ENCODE measurements at regions not wholly inside any gene's neighbourhood (a gene's known extent, or its start where the extent isn't known, plus 50 kb on each side); places are given as distances from the start of the nearest gene placed in this dataset.

GRCh38 chr3:180116203-180116602, 79.5 kb upstream of the PEX5L start:
- Histone ChIP-seq H3K27me3 (ENCODE audit: control insufficient read depth, insufficient read depth, low read length) (no peaks in the 10 kb centered on the region), H3K36me3 (ENCODE audit: control insufficient read depth, insufficient read depth, low read length) (no peaks in the 10 kb centered on the region), H3K4me3 (ENCODE audit: low read depth, low read length) (no peak overlapping the region), H3K9me3 (ENCODE audit: control insufficient read depth, low read length) (no peaks in the 10 kb centered on the region), H3K27ac (no peak overlapping the region), H3K4me1 (peaks cover 21% of the 10 kb centered on the region), H3K79me2 (no peaks in the 10 kb centered on the region), H3K4me2 (ENCODE audit: low read length) (no peak overlapping the region), H2AFZ (peak overlapping the region; percentile 17), H3K9ac (no peak overlapping the region)
- TF ChIP-seq CTCF (IDR thresholded peaks at IDR 0.05), result no peak

GRCh38 chr3:180116658-180117057, 79.9 kb upstream of the PEX5L start:
- TF ChIP-seq CTCF (IDR thresholded peaks at IDR 0.05), result no peak
- H3K27me3 ChIP-seq (ENCODE audit: control insufficient read depth, insufficient read depth, low read length), result no peaks in the 10 kb centered on the region
- H2AFZ ChIP-seq, result peak overlapping the region; percentile 1
- H3K9ac ChIP-seq, result no peak overlapping the region
- H3K36me3 ChIP-seq (ENCODE audit: control insufficient read depth, insufficient read depth, low read length), result no peaks in the 10 kb centered on the region
- no peaks in the 10 kb centered on the region for H3K9me3 ChIP-seq (ENCODE audit: control insufficient read depth, low read length)
- H3K79me2 ChIP-seq, result no peaks in the 10 kb centered on the region
- H3K27ac ChIP-seq, result no peak overlapping the region
- H3K4me3 ChIP-seq (ENCODE audit: low read depth, low read length), result no peak overlapping the region
- no peak overlapping the region for H3K4me2 ChIP-seq (ENCODE audit: low read length)
- H3K4me1 ChIP-seq, result peaks cover 21% of the 10 kb centered on the region

DNA sequence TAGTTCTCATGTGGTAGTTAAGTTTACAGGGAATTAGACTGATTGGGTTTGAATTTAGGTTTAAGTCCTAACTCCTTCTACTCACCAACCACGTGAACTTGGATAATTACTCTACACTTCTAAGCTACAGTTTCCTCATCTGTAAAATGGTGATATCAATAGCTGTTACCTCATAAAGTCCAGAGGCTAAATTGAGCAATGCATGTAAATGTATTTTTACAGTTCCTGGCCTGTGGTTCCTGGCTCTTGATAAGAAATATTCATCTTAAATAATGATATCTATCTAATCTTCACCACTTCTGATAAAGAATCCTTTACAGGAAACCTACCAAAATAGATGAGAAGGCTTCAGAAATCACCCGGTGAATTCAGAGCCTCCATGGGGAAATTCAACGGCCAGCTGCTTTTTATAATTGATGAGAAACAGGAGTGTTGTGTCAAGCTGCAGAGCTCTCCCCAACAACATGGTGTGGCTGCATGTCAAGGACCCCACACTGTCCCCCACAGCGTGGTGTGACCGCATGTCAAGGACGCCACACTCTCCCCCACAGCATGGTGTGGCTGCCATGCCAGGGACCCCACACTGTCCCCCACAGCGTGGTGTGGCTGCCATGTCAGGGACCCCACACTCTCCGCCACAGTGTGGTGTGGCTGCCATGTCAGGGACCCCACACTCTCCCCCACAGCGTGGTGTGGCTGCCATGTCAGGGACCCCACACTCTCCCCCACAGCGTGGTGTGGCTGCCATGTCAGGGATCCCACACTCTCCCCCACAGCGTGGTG, 80.8 kb upstream of the PEX5L start:
- Histone ChIP-seq H3K4me1 (peaks cover 16% of the 10 kb centered on the region), H3K36me3 (ENCODE audit: control insufficient read depth, insufficient read depth, low read length) (no peaks in the 10 kb centered on the region), H3K4me2 (ENCODE audit: low read length) (no peak overlapping the region), H3K27me3 (ENCODE audit: control insufficient read depth, insufficient read depth, low read length) (no peaks in the 10 kb centered on the region), H3K27ac (no peak overlapping the region), H3K9me3 (ENCODE audit: control insufficient read depth, low read length) (no peaks in the 10 kb centered on the region), H3K4me3 (ENCODE audit: low read depth, low read length) (no peak overlapping the region), H3K9ac (no peak overlapping the region), H3K79me2 (no peaks in the 10 kb centered on the region), H2AFZ (peak overlapping the region; percentile 1)
- TF ChIP-seq CTCF (IDR thresholded peaks at IDR 0.05), result no peak

DNA sequence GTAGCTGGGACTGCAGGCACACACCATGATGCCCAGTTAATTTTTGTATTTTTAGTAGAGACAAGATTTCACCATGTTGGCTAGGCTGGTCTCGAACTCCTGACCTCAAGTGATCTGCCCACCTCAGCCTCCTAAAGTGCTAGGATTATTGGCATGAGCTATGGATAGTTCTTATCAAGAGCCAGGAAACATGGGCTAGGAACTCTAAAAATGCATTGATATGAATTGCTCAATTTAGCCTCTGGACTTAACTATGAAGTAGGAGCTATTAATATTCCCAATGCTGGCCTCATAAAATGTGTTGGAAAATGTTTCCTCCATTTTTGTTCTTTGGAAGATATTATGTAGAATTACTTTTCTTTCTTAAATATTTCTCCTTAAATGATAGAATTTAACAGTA, 82.8 kb upstream of the PEX5L start:
- Histone ChIP-seq H3K4me1 (peaks cover 7% of the 10 kb centered on the region), H3K9me3 (ENCODE audit: control insufficient read depth, low read length) (no peaks in the 10 kb centered on the region), H2AFZ (no peak overlapping the region), H3K4me3 (ENCODE audit: low read depth, low read length) (no peak overlapping the region), H3K36me3 (ENCODE audit: control insufficient read depth, insufficient read depth, low read length) (no peaks in the 10 kb centered on the region), H3K9ac (no peak overlapping the region), H3K4me2 (ENCODE audit: low read length) (no peak overlapping the region), H3K27ac (no peak overlapping the region), H3K79me2 (no peaks in the 10 kb centered on the region), H3K27me3 (ENCODE audit: control insufficient read depth, insufficient read depth, low read length) (no peaks in the 10 kb centered on the region)
- TF ChIP-seq CTCF (IDR thresholded peaks at IDR 0.05), result no peak

DNA sequence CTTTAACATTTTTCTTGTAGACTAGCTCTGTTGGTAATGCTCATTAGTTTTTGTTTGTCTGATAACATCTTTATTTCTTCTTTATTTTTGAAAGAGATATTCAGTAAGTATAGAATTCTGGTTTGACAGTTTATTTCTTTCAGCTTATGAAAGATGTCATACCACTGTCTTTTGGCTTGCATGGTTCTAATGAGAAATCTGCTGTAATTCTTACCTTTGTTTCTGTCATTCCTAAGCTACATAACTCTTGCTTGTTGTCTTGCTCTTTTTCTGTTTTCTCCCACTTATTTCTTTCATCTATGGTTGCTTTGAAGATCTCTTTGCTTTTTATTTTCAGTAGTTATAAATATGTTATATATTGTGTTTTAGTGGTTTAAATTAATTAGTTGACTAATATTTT, 87.2 kb upstream of the PEX5L start:
- H2AFZ ChIP-seq, result no peak overlapping the region
- H3K4me1 ChIP-seq, result no peaks in the 10 kb centered on the region
- no peak overlapping the region for H3K4me2 ChIP-seq (ENCODE audit: low read length)
- H3K9ac ChIP-seq, result no peak overlapping the region
- no peak overlapping the region for H3K4me3 ChIP-seq (ENCODE audit: low read depth, low read length)
- no peaks in the 10 kb centered on the region for H3K79me2 ChIP-seq
- no peaks in the 10 kb centered on the region for H3K9me3 ChIP-seq (ENCODE audit: control insufficient read depth, low read length)
- no peaks in the 10 kb centered on the region for H3K36me3 ChIP-seq (ENCODE audit: control insufficient read depth, insufficient read depth, low read length)
- H3K27ac ChIP-seq, result no peak overlapping the region
- TF ChIP-seq CTCF (IDR thresholded peaks at IDR 0.05), result no peak
- no peaks in the 10 kb centered on the region for H3K27me3 ChIP-seq (ENCODE audit: control insufficient read depth, insufficient read depth, low read length)

Measured in parathyroid adenoma (tissue), 2 donors.